Activated naive CD8-positive, alpha-beta T cell treated with anti-CD3 and anti-CD28 coated beads, Interleukin-2, amount 50 U/mL, for 24 hours (primary cell): ENCODE measurements at regions not wholly inside any gene's neighbourhood (a gene's known extent, or its start where the extent isn't known, plus 50 kb on each side); places are given as distances from the start of the nearest gene placed in this dataset.
"Not testable (repeated sequence)": the region's sequence is repeated elsewhere in the genome, so short reads cannot be mapped to it uniquely, and the experiment has no call there.

Experiments
- ATAC-seq: fragments of 150-1000 bp; cut with Tn5 transposase; one replicate; pipeline ENCODE4 v1.10.0; 2021
- DNase-seq: peaks from one replicate; pipeline ENCODE4 v3.0.0; 2021
- H3K27ac Mint-ChIP-seq: one replicate; pipeline ENCODE4 v1.8.0; 2021; ENCODE audit warnings: mild to moderate bottlenecking, mixed read lengths
- H3K27me3 Mint-ChIP-seq: one replicate; pipeline ENCODE4 v1.8.0; 2021; ENCODE audit warnings: mixed read lengths
- H3K36me3 Mint-ChIP-seq: one replicate; pipeline ENCODE4 v1.8.0; 2021; ENCODE audit warnings: low read depth, mixed read lengths
- H3K4me1 Mint-ChIP-seq: one replicate; pipeline ENCODE4 v1.8.0; 2021; ENCODE audit warnings: mixed read lengths
- H3K4me3 Mint-ChIP-seq: one replicate; pipeline ENCODE4 v1.8.0; 2021; ENCODE audit warnings: mild to moderate bottlenecking, moderate library complexity, mixed read lengths
- H3K9me3 Mint-ChIP-seq: one replicate; pipeline ENCODE4 v1.8.0; 2021; ENCODE audit warnings: mixed read lengths

GRCh38 chr12:17591005-17591681 is 498.9 kb downstream of the RERGL start:
- Mint-ChIP-seq H3K36me3 (no peaks in the 10 kb centered on the region), H3K4me3 (no peak overlapping the region), H3K9me3 (peaks cover 4% of the 10 kb centered on the region), H3K27me3 (no peaks in the 10 kb centered on the region), H3K4me1 (no peaks in the 10 kb centered on the region), H3K27ac (no peak overlapping the region)
- DNase-seq = no peak
- ATAC-seq = no peak

DNA sequence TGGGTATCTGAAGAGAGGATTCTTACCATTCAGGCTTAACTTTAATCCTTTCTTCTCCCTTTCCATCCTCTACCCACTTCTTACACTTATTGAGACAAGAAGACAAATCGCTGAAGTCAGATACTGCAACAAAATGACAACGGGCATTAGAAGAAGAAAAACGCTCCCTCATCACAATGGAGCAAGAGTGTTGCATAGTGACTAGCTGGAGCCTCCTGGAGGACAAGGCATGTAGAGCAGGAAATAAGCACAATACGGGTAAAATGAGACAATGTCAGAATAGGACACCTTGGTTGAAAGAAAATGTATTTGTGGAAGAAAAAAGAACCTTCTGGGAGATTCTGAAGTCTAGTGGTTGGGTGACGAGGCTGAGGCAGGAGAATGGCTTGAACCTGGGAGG is 501.0 kb downstream of the RERGL start:
- Mint-ChIP-seq H3K4me3 (no peak overlapping the region), H3K4me1 (no peaks in the 10 kb centered on the region), H3K27me3 (no peaks in the 10 kb centered on the region), H3K27ac (no peak overlapping the region), H3K36me3 (no peaks in the 10 kb centered on the region), H3K9me3 (no peaks in the 10 kb centered on the region)
- ATAC-seq = no peak
- no peak for DNase-seq

DNA sequence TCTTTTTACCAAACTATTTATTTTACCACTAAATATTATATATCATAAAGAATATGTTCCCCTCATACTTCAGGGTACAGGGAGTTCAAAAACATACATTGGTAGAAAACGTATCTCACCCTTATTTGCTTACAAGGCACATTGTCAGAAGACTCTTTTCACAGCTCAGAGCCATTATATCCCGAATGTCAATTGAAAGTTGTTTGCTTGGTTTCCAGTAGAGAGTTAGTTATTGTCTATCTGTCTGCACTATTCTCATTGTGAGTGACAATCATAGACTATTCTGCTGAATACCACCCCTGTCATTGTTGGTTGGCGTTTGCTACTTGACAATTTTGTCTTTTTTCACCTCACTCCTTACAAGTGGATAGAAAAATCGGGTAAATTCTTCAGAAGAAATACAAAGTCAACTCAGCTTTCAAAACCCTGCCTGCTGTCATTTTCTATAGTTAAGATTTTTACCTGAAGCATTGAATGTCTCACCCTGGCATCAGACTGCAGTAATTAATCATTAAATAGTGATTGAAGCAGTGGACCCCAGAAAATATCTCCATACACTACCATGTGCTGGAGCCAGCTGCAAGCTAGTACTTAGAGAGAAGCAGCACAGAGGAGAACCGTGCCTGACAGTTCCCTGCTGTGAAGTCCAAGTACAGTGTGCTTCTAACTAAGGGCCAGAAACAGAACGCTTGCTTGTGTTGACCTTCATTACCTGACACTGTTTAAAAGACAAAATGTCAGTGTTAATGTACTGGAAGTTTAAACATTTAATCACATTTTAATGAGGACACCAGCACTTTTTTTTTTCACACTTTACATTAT is 510.6 kb downstream of the RERGL start:
- Mint-ChIP-seq H3K36me3 (no peaks in the 10 kb centered on the region), H3K4me3 (no peak overlapping the region), H3K9me3 (peaks cover 6% of the 10 kb centered on the region), H3K27me3 (no peaks in the 10 kb centered on the region), H3K27ac (no peak overlapping the region), H3K4me1 (no peaks in the 10 kb centered on the region)
- DNase-seq = no peak
- ATAC-seq = no peak

- no peak overlapping the region for H3K4me3 Mint-ChIP-seq
- H3K9me3 Mint-ChIP-seq = peaks cover 11% of the 10 kb centered on the region
- H3K4me1 Mint-ChIP-seq = no peaks in the 10 kb centered on the region
- no peaks in the 10 kb centered on the region for H3K36me3 Mint-ChIP-seq
- H3K27ac Mint-ChIP-seq = no peak overlapping the region
- no peaks in the 10 kb centered on the region for H3K27me3 Mint-ChIP-seq
- ATAC-seq = no peak
- no peak for DNase-seq
Measured at GRCh38 chr12:17577405-17577804, 512.6 kb downstream of the RERGL start.

GRCh38 chr12:17572250-17572649 is 517.7 kb downstream of the RERGL start:
- DNase-seq = no peak
- Mint-ChIP-seq H3K4me1 (no peaks in the 10 kb centered on the region), H3K9me3 (peaks cover 6% of the 10 kb centered on the region), H3K27ac (no peak overlapping the region), H3K4me3 (no peak overlapping the region), H3K27me3 (no peaks in the 10 kb centered on the region), H3K36me3 (no peaks in the 10 kb centered on the region)
- no peak for ATAC-seq

DNA sequence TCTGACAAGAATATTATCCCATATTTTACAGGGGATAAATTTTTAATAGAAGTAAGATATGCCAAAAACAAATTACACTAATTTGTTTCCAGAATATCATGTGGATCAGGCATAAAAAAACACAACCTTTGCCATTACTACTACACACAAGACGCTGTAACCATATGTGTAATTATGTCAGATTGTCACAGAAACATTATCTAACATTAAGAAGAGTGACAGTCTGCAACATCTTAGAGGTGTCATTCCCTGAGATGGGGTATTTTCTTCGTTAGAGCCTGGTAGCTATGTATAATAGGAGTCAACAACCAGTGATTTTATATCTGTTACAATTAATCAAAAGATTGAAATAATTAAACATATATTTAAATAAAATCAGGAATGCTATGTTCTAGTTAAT is 518.9 kb downstream of the RERGL start:
- Mint-ChIP-seq H3K27me3 (no peaks in the 10 kb centered on the region), H3K27ac (no peak overlapping the region)
- ATAC-seq = no peak

DNA sequence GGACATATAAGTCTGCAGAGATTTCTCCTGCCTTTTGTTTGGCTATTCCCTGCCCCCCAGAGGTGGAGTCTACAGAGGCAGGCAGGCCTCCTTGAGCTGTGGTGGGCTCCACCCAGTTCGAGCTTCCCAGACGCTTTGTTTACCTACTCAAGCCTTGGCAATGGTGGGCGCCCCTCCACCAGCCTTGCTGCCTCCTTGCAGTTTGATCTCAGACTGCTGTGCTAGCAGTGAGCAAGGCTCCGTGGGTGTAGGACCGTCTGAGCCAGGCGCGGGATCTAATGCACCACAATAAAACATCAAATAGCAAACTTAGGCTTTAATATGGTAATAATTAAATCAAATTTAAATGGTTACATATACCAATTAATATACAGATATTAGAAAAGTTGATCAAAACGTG is 525.4 kb downstream of the RERGL start:
- not testable (repeated sequence) for H3K4me3 Mint-ChIP-seq, H3K36me3 Mint-ChIP-seq, H3K4me1 Mint-ChIP-seq, H3K27ac Mint-ChIP-seq, ATAC-seq, H3K27me3 Mint-ChIP-seq, DNase-seq
- peaks cover 10% of the 10 kb centered on the region for H3K9me3 Mint-ChIP-seq

More for the DNA sequence above, 518.9 kb downstream of the RERGL start:
- no peaks in the 10 kb centered on the region for H3K4me1 Mint-ChIP-seq
- DNase-seq = no peak
- peaks cover 5% of the 10 kb centered on the region for H3K9me3 Mint-ChIP-seq
- no peaks in the 10 kb centered on the region for H3K36me3 Mint-ChIP-seq
- no peak overlapping the region for H3K4me3 Mint-ChIP-seq

GRCh38 chr12:17550011-17550410 is 540.0 kb downstream of the RERGL start:
- no peak for DNase-seq
- H3K27ac Mint-ChIP-seq = no peak overlapping the region
- H3K27me3 Mint-ChIP-seq = no peaks in the 10 kb centered on the region
- no peaks in the 10 kb centered on the region for H3K36me3 Mint-ChIP-seq
- no peak overlapping the region for H3K4me3 Mint-ChIP-seq
- H3K4me1 Mint-ChIP-seq = no peaks in the 10 kb centered on the region
- H3K9me3 Mint-ChIP-seq = peaks cover 24% of the 10 kb centered on the region
- no peak for ATAC-seq

GRCh38 chr12:17540921-17541320 is 549.1 kb downstream of the RERGL start:
- H3K4me1 Mint-ChIP-seq = no peaks in the 10 kb centered on the region
- no peak overlapping the region for H3K4me3 Mint-ChIP-seq
- ATAC-seq = no peak
- H3K9me3 Mint-ChIP-seq = peaks cover 22% of the 10 kb centered on the region
- H3K27ac Mint-ChIP-seq = no peak overlapping the region
- no peaks in the 10 kb centered on the region for H3K27me3 Mint-ChIP-seq
- no peaks in the 10 kb centered on the region for H3K36me3 Mint-ChIP-seq
- DNase-seq = no peak

- Mint-ChIP-seq H3K4me1 (no peaks in the 10 kb centered on the region), H3K9me3 (no peaks in the 10 kb centered on the region), H3K4me3 (no peak overlapping the region), H3K36me3 (no peaks in the 10 kb centered on the region), H3K27me3 (no peaks in the 10 kb centered on the region), H3K27ac (no peak overlapping the region)
- DNase-seq = no peak
- no peak for ATAC-seq
Measured at GRCh38 chr12:17528394-17528793, 561.6 kb downstream of the RERGL start.

DNA sequence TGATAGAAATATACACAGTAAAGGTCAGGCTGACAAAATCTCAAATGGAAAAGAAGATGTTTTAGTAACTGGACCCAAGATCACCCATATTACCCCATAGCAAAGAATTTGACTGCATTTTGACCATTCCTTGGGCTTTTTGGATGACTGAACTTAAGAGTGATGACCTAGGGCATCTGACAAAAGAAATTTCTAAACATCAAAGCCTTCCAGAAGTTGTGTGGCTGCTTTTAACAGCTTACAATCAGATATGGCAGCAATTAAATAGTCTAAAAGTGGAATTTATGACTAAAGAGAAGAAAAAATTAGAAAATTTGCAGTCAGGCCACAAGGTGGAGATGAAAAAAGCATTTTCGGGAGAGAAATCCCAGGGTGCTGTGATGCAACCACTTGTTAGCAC is 563.0 kb downstream of the RERGL start:
- H3K4me3 Mint-ChIP-seq = no peak overlapping the region
- ATAC-seq = no peak

DNA sequence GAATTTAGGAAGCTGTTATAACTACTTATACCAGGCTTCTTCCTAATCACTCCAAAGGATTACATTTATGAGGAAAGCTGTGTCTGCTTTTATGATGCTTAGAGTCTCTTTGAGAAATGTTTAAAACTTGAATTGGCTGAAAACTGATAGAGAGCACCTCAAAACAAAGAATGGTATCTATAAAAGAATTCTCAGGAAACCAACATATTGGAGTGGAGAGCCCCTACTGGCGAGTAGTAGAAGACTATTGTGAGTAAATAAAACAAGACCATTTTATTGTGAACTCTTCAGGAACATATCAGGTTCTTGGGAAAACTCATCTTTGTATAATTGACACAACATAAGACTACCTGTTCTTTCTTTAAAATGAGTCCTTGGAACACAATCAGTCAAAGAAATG is 578.6 kb downstream of the RERGL start:
- no peak for DNase-seq
- ATAC-seq = no peak
- no peaks in the 10 kb centered on the region for H3K4me1 Mint-ChIP-seq
- H3K27me3 Mint-ChIP-seq = no peaks in the 10 kb centered on the region
- no peaks in the 10 kb centered on the region for H3K36me3 Mint-ChIP-seq
- H3K27ac Mint-ChIP-seq = no peak overlapping the region
- peaks cover 20% of the 10 kb centered on the region for H3K9me3 Mint-ChIP-seq
- no peak overlapping the region for H3K4me3 Mint-ChIP-seq

More for the DNA sequence above, 563.0 kb downstream of the RERGL start:
- H3K36me3 Mint-ChIP-seq = no peaks in the 10 kb centered on the region
- no peak overlapping the region for H3K27ac Mint-ChIP-seq
- no peak for DNase-seq
- no peaks in the 10 kb centered on the region for H3K27me3 Mint-ChIP-seq
- H3K4me1 Mint-ChIP-seq = no peaks in the 10 kb centered on the region
- H3K9me3 Mint-ChIP-seq = no peaks in the 10 kb centered on the region

DNA sequence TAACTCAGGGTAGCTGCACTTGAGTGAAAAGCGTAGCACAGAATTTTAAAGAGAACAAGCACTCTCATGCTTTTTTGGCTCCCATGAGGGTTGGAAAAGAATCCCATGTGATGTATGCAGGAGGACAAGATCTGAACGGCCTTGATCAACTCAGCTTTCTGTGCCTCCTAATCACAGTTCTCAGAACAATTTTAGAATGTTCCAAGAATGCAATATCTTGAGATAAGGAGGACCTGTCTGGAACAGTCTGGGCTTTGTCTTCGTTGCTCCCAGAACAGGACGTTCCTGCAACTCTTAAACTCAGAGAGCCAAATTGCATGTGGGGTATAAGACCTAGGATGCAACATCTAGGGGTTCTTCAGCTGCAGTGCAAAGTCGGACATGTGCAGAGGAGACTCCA is 582.7 kb downstream of the RERGL start:
- Mint-ChIP-seq H3K36me3 (no peaks in the 10 kb centered on the region), H3K27me3 (no peaks in the 10 kb centered on the region), H3K4me3 (no peak overlapping the region), H3K27ac (no peak overlapping the region), H3K4me1 (no peaks in the 10 kb centered on the region), H3K9me3 (peaks cover 14% of the 10 kb centered on the region)
- ATAC-seq (no peak), DNase-seq (no peak)

DNA sequence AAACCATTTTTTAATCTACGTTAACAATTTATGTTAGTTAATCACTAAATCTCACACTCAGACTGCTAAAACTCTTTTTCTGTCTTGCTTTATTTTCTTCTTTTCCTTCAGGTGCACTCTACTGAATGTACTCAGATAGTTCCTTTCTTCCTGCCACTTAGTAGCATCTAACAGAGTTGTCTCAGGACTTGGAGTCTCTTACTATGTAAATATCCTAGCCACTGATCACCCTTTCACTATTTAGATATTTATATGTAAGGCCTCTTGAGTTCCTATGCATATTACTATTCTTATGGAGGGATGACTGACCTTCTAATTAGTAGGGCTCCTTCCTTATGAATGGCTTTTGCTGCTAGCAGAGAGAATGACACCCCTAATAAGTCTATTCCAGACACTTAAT is 586.3 kb downstream of the RERGL start:
- ATAC-seq (no peak), DNase-seq (no peak)
- Mint-ChIP-seq H3K36me3 (no peaks in the 10 kb centered on the region), H3K27ac (no peak overlapping the region), H3K4me1 (no peaks in the 10 kb centered on the region), H3K27me3 (no peaks in the 10 kb centered on the region), H3K4me3 (no peak overlapping the region), H3K9me3 (peaks cover 6% of the 10 kb centered on the region)

DNA sequence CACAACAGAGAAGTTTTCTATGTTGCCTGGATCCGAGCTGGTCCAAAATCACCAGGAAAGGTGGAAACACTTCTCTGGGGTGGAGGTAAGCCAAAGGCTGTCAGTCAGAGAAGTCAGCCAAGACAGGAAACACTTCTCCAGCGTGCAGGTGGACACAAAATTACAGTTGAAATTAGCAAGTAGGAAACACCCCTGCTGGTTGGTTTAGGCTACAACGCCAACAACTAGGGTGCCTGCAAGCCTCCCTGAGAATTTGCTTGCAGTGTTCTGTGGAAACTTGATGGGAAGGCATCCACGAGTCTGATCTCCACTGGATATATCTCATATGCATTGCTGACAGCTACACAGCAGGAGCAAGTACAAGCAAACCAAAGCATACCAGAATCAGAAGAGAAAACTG is 600.5 kb downstream of the RERGL start:
- Mint-ChIP-seq H3K36me3 (no peaks in the 10 kb centered on the region), H3K4me1 (no peaks in the 10 kb centered on the region)

More for the DNA sequence above, 600.5 kb downstream of the RERGL start:
- Mint-ChIP-seq H3K27me3 (no peaks in the 10 kb centered on the region), H3K9me3 (peaks cover 12% of the 10 kb centered on the region), H3K27ac (no peak overlapping the region), H3K4me3 (no peak overlapping the region)
- ATAC-seq = no peak
- DNase-seq = no peak
